ENCODE measurements at regions not wholly inside any gene's neighbourhood (a gene's known extent, or its start where the extent isn't known, plus 50 kb on each side); places are given as distances from the start of the nearest gene placed in this dataset.

DNA sequence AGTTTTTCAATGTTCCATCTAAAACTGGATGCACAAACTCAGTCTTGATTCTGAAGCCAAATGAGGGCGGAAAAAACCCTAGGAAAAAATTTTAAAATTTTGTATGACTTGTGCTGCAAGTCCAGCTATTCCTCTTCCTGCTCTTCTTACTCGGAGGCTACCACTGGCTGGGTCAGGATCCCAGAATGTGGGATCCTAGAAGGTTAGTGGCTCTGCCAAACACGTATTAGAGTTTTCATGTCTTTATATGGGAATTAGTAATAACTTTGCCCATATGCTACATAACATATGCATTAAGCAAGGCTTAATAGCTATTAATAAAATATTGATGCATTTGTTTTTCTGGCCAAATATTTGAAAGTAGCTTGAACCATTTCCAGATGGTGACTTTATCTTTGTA is 458.3 kb downstream of the AGTPBP1 start:
- TF ChIP-seq CTCF (IDR thresholded peaks at IDR 0.05) (no peak), POLR2A (IDR thresholded peaks at IDR 0.05) (no peak)
